ENCODE measurements at regions not wholly inside any gene's neighbourhood (a gene's known extent, or its start where the extent isn't known, plus 50 kb on each side); places are given as distances from the start of the nearest gene placed in this dataset.

- H3K4me3 ChIP-seq (ENCODE audit: low read length, poor library complexity, severe bottlenecking): no peak overlapping the region
- no peak overlapping the region for H3K9ac ChIP-seq (ENCODE audit: low read depth, low read length, poor library complexity, severe bottlenecking)
- H3K79me2 ChIP-seq (ENCODE audit: insufficient read depth, low read length): no peaks in the 10 kb centered on the region
- no peaks in the 10 kb centered on the region for H3K9me2 ChIP-seq (replicated peaks; ENCODE audit: low read depth, low read length)
- H2AFZ ChIP-seq (ENCODE audit: low read length): no peak overlapping the region
- no peaks in the 10 kb centered on the region for H3K9me3 ChIP-seq (ENCODE audit: insufficient read depth, low read depth, low read length)
- no peaks in the 10 kb centered on the region for H4K20me1 ChIP-seq (ENCODE audit: insufficient read depth, low read length, poor library complexity, severe bottlenecking)
- H3F3A ChIP-seq (ENCODE audit: low read depth): no peaks in the 10 kb centered on the region
- no peaks in the 10 kb centered on the region for H3K27me3 ChIP-seq (ENCODE audit: insufficient read depth, low read length, poor library complexity, severe bottlenecking)
- H3K36me3 ChIP-seq (ENCODE audit: insufficient read depth, low read length): no peaks in the 10 kb centered on the region
- TF ChIP-seq, protein P1, sequence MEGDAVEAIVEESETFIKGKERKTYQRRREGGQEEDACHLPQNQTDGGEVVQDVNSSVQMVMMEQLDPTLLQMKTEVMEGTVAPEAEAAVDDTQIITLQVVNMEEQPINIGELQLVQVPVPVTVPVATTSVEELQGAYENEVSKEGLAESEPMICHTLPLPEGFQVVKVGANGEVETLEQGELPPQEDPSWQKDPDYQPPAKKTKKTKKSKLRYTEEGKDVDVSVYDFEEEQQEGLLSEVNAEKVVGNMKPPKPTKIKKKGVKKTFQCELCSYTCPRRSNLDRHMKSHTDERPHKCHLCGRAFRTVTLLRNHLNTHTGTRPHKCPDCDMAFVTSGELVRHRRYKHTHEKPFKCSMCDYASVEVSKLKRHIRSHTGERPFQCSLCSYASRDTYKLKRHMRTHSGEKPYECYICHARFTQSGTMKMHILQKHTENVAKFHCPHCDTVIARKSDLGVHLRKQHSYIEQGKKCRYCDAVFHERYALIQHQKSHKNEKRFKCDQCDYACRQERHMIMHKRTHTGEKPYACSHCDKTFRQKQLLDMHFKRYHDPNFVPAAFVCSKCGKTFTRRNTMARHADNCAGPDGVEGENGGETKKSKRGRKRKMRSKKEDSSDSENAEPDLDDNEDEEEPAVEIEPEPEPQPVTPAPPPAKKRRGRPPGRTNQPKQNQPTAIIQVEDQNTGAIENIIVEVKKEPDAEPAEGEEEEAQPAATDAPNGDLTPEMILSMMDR (conservative IDR thresholded peaks at IDR 0.05; ENCODE audit: low read length): no peak
- TF ChIP-seq EZH2phosphoT487 (IDR thresholded peaks at IDR 0.05; ENCODE audit: borderline replicate concordance): no peak
- no peaks in the 10 kb centered on the region for H3K4me1 ChIP-seq (ENCODE audit: insufficient read depth, low read length, poor library complexity, severe bottlenecking)
- H3K4me2 ChIP-seq (ENCODE audit: low read depth, low read length, poor library complexity, severe bottlenecking): no peak overlapping the region
Observed at GRCh38 chr4:24236120-24236519, 346.3 kb upstream of the PPARGC1A start.

DNA sequence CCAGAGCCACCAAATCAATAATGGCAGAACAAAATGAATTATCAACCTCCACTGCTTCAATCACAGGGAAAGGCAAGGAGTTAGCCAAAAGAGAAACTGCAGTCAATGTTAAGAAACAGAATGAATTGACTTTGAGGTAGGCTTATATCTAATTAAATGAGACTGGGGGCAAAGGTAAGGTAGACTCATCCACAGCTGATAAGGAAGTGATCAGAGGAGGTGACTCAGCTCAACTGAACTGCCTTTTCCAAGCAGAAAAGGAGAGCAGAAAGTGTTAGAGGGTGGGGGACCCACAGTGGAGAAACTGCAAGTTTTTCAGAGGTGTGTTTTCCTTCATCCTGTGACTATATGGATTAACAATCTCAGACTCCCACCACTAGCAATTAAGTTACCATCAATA is 345.8 kb upstream of the PPARGC1A start:
- Histone ChIP-seq H3K9me2 (replicated peaks; ENCODE audit: low read depth, low read length) (no peaks in the 10 kb centered on the region), H3K4me3 (ENCODE audit: low read length, poor library complexity, severe bottlenecking) (no peak overlapping the region), H3K4me1 (ENCODE audit: insufficient read depth, low read length, poor library complexity, severe bottlenecking) (no peaks in the 10 kb centered on the region), H4K20me1 (ENCODE audit: insufficient read depth, low read length, poor library complexity, severe bottlenecking) (no peaks in the 10 kb centered on the region), H3K9ac (ENCODE audit: low read depth, low read length, poor library complexity, severe bottlenecking) (no peak overlapping the region), H3F3A (ENCODE audit: low read depth) (no peaks in the 10 kb centered on the region), H3K4me2 (ENCODE audit: low read depth, low read length, poor library complexity, severe bottlenecking) (no peak overlapping the region), H2AFZ (ENCODE audit: low read length) (no peak overlapping the region), H3K9me3 (ENCODE audit: insufficient read depth, low read depth, low read length) (no peaks in the 10 kb centered on the region), H3K27me3 (ENCODE audit: insufficient read depth, low read length, poor library complexity, severe bottlenecking) (no peaks in the 10 kb centered on the region), H3K79me2 (ENCODE audit: insufficient read depth, low read length) (no peaks in the 10 kb centered on the region), H3K36me3 (ENCODE audit: insufficient read depth, low read length) (no peaks in the 10 kb centered on the region)
- TF ChIP-seq EZH2phosphoT487 (IDR thresholded peaks at IDR 0.05; ENCODE audit: borderline replicate concordance): no peak
- TF ChIP-seq, protein P1 (conservative IDR thresholded peaks at IDR 0.05; ENCODE audit: low read length): no peak

DNA sequence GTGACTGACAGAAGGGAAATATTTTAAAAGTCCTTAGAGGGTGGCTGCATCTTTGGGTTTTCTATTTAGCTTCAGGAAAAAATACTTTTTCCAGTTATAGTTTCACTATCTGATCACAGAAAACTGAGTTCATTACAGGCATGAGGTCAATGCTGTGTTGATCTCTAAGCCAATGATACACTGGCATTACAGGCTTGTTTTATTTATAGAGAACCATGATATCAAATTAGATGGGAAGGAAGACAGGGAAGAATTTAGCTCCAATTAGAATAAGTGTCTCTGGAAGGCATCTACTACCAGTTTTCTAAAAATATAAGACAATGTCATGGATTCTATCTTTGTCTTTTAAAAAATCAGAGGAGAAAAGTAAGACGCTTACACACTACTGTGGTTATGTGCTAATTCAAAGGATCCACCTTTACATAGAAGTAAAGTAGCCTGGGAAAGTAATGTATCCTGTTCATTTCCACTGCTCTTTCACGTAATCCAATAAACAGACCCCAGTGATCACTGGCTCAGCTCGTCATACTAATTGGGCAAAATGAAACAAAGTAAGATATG is 344.5 kb upstream of the PPARGC1A start:
- no peak overlapping the region for H3K4me3 ChIP-seq (ENCODE audit: low read length, poor library complexity, severe bottlenecking)
- no peak overlapping the region for H2AFZ ChIP-seq (ENCODE audit: low read length)
- no peaks in the 10 kb centered on the region for H3K9me3 ChIP-seq (ENCODE audit: insufficient read depth, low read depth, low read length)
- no peaks in the 10 kb centered on the region for H3K36me3 ChIP-seq (ENCODE audit: insufficient read depth, low read length)
- no peaks in the 10 kb centered on the region for H4K20me1 ChIP-seq (ENCODE audit: insufficient read depth, low read length, poor library complexity, severe bottlenecking)
- H3K4me2 ChIP-seq (ENCODE audit: low read depth, low read length, poor library complexity, severe bottlenecking): no peak overlapping the region
- no peaks in the 10 kb centered on the region for H3K9me2 ChIP-seq (replicated peaks; ENCODE audit: low read depth, low read length)
- no peaks in the 10 kb centered on the region for H3K27me3 ChIP-seq (ENCODE audit: insufficient read depth, low read length, poor library complexity, severe bottlenecking)
- no peaks in the 10 kb centered on the region for H3K79me2 ChIP-seq (ENCODE audit: insufficient read depth, low read length)
- H3F3A ChIP-seq (ENCODE audit: low read depth): no peaks in the 10 kb centered on the region
- no peak overlapping the region for H3K9ac ChIP-seq (ENCODE audit: low read depth, low read length, poor library complexity, severe bottlenecking)
- TF ChIP-seq EZH2phosphoT487 (IDR thresholded peaks at IDR 0.05; ENCODE audit: borderline replicate concordance): no peak
- TF ChIP-seq, protein P1 (conservative IDR thresholded peaks at IDR 0.05; ENCODE audit: low read length): no peak
- H3K4me1 ChIP-seq (ENCODE audit: insufficient read depth, low read length, poor library complexity, severe bottlenecking): no peaks in the 10 kb centered on the region
